ENCODE measurements at regions not wholly inside any gene's neighbourhood (a gene's known extent, or its start where the extent isn't known, plus 50 kb on each side); places are given as distances from the start of the nearest gene placed in this dataset.

DNA sequence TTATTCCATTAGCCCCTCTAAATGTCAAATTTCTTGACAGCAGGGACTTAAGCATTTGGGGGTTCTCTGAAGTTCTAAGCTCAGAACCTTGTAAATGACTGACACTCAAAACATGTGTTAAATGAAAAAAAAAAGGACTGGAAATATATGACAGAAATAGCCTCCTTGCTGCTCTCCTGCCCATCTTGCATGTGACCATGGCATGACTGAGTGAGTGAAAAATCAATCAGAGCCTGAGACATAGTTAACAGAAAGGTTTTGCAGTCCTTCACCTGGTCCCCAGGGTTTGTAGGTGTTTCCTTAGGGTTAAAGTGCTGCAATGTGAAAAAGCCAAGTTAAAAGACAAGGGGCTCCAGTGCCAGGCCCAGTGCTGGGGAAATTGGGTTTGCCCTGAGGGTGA is 168.1 kb downstream of the ZBTB18 start:
- TF ChIP-seq EZH2phosphoT487 (IDR thresholded peaks at IDR 0.05; ENCODE audit: borderline replicate concordance, low read length) (no peak), EZH2 (IDR thresholded peaks at IDR 0.05; ENCODE audit: low read length, unreplicated experiment) (no peak)
- TF ChIP-seq, protein P1, sequence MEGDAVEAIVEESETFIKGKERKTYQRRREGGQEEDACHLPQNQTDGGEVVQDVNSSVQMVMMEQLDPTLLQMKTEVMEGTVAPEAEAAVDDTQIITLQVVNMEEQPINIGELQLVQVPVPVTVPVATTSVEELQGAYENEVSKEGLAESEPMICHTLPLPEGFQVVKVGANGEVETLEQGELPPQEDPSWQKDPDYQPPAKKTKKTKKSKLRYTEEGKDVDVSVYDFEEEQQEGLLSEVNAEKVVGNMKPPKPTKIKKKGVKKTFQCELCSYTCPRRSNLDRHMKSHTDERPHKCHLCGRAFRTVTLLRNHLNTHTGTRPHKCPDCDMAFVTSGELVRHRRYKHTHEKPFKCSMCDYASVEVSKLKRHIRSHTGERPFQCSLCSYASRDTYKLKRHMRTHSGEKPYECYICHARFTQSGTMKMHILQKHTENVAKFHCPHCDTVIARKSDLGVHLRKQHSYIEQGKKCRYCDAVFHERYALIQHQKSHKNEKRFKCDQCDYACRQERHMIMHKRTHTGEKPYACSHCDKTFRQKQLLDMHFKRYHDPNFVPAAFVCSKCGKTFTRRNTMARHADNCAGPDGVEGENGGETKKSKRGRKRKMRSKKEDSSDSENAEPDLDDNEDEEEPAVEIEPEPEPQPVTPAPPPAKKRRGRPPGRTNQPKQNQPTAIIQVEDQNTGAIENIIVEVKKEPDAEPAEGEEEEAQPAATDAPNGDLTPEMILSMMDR (conservative IDR thresholded peaks at IDR 0.05; ENCODE audit: low read depth, low read length) = no peak
- Histone ChIP-seq H2AFZ (ENCODE audit: low read length) (no peak overlapping the region), H3F3A (ENCODE audit: low read length, unreplicated experiment) (no peaks in the 10 kb centered on the region), H3K9me3 (ENCODE audit: low read length) (no peaks in the 10 kb centered on the region), H3K4me3 (ENCODE audit: low read length) (no peak overlapping the region), H3K4me1 (ENCODE audit: insufficient read depth, low read length) (peaks cover 8% of the 10 kb centered on the region), H3K9me2 (replicated peaks; ENCODE audit: low read length) (no peaks in the 10 kb centered on the region), H3K79me2 (ENCODE audit: low read length) (no peaks in the 10 kb centered on the region), H3K36me3 (ENCODE audit: low read depth, low read length) (no peaks in the 10 kb centered on the region), H3K9ac (ENCODE audit: low read length) (no peak overlapping the region), H3K27ac (ENCODE audit: low read length) (no peak overlapping the region), H3K4me2 (ENCODE audit: low read length) (no peak overlapping the region), H4K20me1 (ENCODE audit: low read length) (no peaks in the 10 kb centered on the region), H3K27me3 (ENCODE audit: low read length) (no peaks in the 10 kb centered on the region)
- CTCF ChIA-PET = no interaction called here
- POLR2A ChIA-PET (ENCODE audit: unreplicated experiment) = no interaction called here
- BruUV-seq (replicated peaks) = no TSS peak
- ATAC-seq (no peak), DNase-seq (no peak)
- intact Hi-C loops (cut with micrococcal nuclease) = no loop called here

DNA sequence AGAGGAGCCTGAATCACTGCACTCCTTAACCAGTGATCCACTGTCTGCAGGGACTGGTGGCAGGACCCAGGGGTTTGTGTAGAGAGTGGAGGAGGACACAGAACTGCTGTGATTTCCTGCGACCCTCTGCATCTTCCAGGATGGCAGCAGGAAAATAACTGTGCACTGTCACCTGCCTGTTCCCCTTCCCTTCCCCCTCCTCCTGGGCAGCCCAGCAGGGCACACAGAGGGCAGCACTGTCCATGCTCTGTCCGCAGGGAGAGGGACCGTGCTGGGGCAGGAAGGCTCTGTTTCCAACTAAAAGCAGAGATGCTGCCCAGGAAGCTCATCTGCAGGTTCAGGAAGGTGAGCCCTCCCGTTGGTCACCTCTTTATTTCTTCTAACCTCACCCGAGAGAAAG is 168.7 kb downstream of the ZBTB18 start:
- H3K27me3 ChIP-seq (ENCODE audit: low read length) = no peaks in the 10 kb centered on the region
- no TSS peak for BruUV-seq (replicated peaks)
- H3K4me1 ChIP-seq (ENCODE audit: insufficient read depth, low read length) = peaks cover 1% of the 10 kb centered on the region
- H3K9me2 ChIP-seq (replicated peaks; ENCODE audit: low read length) = no peaks in the 10 kb centered on the region
- H3K4me2 ChIP-seq (ENCODE audit: low read length) = no peak overlapping the region
- no peaks in the 10 kb centered on the region for H4K20me1 ChIP-seq (ENCODE audit: low read length)
- no peaks in the 10 kb centered on the region for H3K36me3 ChIP-seq (ENCODE audit: low read depth, low read length)
- TF ChIP-seq EZH2 (IDR thresholded peaks at IDR 0.05; ENCODE audit: low read length, unreplicated experiment) (no peak), EZH2phosphoT487 (IDR thresholded peaks at IDR 0.05; ENCODE audit: borderline replicate concordance, low read length) (no peak)
- TF ChIP-seq, protein P1 (conservative IDR thresholded peaks at IDR 0.05; ENCODE audit: low read depth, low read length) = no peak
- H3K9ac ChIP-seq (ENCODE audit: low read length) = no peak overlapping the region
- H2AFZ ChIP-seq (ENCODE audit: low read length) = no peak overlapping the region
- ATAC-seq = no peak
- no peaks in the 10 kb centered on the region for H3K79me2 ChIP-seq (ENCODE audit: low read length)
- ChIA-PET POLR2A (ENCODE audit: unreplicated experiment) (no interaction called here), CTCF (no interaction called here)
- no peaks in the 10 kb centered on the region for H3K9me3 ChIP-seq (ENCODE audit: low read length)
- no peaks in the 10 kb centered on the region for H3F3A ChIP-seq (ENCODE audit: low read length, unreplicated experiment)
- intact Hi-C loops (cut with micrococcal nuclease) = no loop called here
- no peak overlapping the region for H3K4me3 ChIP-seq (ENCODE audit: low read length)
- H3K27ac ChIP-seq (ENCODE audit: low read length) = no peak overlapping the region
- no peak for DNase-seq

DNA sequence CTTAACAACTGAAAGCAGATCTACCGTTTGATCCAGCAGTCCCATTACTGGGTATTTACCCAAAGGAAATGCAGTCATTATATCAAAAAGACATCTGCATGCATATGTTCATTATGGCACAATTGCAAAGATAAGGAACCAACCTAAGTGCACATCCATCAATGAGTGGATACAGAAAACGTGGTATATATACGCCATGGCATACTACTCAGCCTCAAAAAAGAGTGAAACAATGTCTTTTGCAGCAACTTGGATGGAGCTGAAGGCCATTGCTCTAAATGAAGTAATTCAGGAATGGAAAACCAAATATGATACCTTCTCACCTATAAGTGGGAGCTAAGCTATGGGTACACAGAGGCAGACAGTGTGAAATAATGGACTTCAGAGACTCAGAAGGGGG is 169.3 kb downstream of the ZBTB18 start:
- Histone ChIP-seq H3K27ac (ENCODE audit: low read length) (no peak overlapping the region), H3K4me1 (ENCODE audit: insufficient read depth, low read length) (no peaks in the 10 kb centered on the region), H3F3A (ENCODE audit: low read length, unreplicated experiment) (no peaks in the 10 kb centered on the region), H2AFZ (ENCODE audit: low read length) (no peak overlapping the region), H3K9me3 (ENCODE audit: low read length) (no peaks in the 10 kb centered on the region), H3K9ac (ENCODE audit: low read length) (no peak overlapping the region), H3K4me3 (ENCODE audit: low read length) (no peak overlapping the region), H3K27me3 (ENCODE audit: low read length) (no peaks in the 10 kb centered on the region), H3K79me2 (ENCODE audit: low read length) (no peaks in the 10 kb centered on the region), H4K20me1 (ENCODE audit: low read length) (no peaks in the 10 kb centered on the region), H3K36me3 (ENCODE audit: low read depth, low read length) (no peaks in the 10 kb centered on the region), H3K9me2 (replicated peaks; ENCODE audit: low read length) (no peaks in the 10 kb centered on the region), H3K4me2 (ENCODE audit: low read length) (no peak overlapping the region)
- POLR2A ChIA-PET (ENCODE audit: unreplicated experiment) = no interaction called here
- intact Hi-C loops (cut with micrococcal nuclease) = no loop called here
- TF ChIP-seq EZH2phosphoT487 (IDR thresholded peaks at IDR 0.05; ENCODE audit: borderline replicate concordance, low read length) = no peak
- TF ChIP-seq, protein P1 (conservative IDR thresholded peaks at IDR 0.05; ENCODE audit: low read depth, low read length) = no peak
- TF ChIP-seq EZH2 (IDR thresholded peaks at IDR 0.05; ENCODE audit: low read length, unreplicated experiment) = no peak
- no peak for DNase-seq
- ATAC-seq = no peak
- CTCF ChIA-PET = no interaction called here
- BruUV-seq (replicated peaks) = no TSS peak

All from PC-3 (cell line).